GM18858 (cell line): ENCODE measurements at regions not wholly inside any gene's neighbourhood (a gene's known extent, or its start where the extent isn't known, plus 50 kb on each side); places are given as distances from the start of the nearest gene placed in this dataset.
"Not testable (repeated sequence)": the region's sequence is repeated elsewhere in the genome, so short reads cannot be mapped to it uniquely, and the experiment has no call there.

Experiments used
- ATAC-seq: cut with Tn5 transposase; IDR thresholded peaks from one replicate; pipeline ENCODE4 v1.9.1; 2021; ENCODE audit not compliant: unreplicated experiment

DNA sequence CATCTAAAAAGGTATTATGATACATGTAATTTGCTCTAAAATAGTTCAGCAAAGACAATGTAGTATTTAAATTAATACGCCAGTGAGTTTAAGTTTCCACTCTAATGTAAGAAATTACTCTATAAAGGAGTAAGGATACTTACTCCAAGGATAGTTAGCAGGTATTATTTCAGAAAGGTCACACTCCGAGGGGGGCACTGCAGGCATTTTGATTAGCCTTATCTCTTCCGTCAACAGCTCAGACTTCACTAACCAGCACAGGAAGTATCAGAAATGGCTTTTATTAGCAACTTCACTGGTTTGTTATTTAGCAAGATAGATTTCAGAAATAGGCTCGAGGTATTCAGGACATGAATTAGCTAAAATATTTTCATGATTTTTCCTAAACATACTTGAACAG is 127.0 kb downstream of the COX18 start:
- no peak for ATAC-seq

DNA sequence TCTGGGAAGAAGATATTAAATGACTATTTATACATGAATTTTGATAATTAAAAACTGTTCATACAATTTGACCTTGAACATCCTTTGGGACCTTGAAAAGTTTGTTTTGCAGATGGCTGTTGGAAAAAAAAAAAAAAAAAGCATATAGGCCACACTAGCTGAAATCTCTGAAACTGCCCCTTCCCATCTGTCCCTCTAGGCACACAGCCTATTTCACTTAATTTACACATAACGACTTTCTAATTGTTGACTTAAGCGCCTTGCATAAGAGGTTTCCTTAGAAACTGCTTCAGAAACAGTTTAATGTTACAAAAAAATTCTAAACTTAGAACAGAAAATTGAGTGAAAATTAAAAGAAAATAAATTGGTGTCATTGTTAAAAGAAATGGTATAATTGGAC is 131.0 kb downstream of the COX18 start:
- ATAC-seq = no peak

DNA sequence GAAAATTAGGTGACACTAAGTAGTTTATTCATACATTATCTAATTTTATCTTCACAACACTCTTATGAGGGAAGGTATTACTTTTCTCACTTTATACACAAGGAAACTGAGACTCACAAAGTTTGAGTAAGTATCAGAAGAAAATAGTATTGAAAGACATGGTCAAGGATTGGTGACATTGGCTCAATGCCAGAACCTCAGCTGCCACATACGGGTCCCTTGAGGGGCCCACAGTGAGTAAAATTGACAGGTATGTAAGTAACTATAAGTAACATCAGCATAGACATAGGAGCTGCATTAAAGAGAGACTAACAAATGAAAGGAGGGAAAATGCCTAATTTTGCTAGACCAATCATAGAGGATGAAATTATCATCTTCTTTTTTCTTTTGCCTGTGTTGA is 134.1 kb downstream of the COX18 start:
- no peak for ATAC-seq

DNA sequence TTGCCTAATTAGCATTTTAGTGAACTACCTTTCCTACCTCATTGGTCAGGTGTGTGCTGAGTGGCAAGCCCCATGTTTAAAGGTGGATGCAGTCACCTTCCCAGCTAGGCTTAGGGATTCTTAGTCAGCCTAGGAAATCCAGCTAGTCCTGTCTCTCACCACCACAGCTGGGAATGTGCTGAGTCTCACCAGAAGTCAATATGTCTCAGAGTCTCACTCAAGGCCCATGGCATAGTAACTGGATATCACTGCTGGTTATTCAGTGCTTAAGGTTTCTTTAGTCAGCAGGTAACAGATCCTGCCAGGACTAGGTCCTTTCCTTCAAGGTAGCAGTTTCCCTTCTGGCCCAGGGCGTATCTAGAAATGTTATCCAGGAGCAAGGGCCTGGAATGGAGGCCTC is 136.5 kb downstream of the COX18 start:
- no peak for ATAC-seq

DNA sequence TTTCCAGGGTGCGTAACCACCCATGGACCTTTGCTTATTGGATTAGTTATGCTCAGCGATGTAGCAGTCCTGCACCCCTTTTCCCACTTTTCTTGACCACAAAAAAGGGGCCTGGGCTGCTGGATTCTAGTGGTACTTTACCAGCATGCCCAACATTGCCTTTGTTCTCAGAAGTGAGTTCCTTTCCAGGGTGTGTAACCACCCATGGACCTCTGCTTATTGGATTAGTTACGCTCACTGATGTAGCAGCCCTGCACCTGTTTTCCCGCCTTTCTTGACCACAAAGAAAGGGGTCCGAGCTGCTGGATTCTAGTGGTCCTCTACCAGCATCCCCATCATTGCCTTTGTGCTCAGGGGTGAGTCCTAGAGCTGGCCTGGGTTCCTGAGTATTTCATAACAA is 138.2 kb downstream of the COX18 start:
- no peak for ATAC-seq

DNA sequence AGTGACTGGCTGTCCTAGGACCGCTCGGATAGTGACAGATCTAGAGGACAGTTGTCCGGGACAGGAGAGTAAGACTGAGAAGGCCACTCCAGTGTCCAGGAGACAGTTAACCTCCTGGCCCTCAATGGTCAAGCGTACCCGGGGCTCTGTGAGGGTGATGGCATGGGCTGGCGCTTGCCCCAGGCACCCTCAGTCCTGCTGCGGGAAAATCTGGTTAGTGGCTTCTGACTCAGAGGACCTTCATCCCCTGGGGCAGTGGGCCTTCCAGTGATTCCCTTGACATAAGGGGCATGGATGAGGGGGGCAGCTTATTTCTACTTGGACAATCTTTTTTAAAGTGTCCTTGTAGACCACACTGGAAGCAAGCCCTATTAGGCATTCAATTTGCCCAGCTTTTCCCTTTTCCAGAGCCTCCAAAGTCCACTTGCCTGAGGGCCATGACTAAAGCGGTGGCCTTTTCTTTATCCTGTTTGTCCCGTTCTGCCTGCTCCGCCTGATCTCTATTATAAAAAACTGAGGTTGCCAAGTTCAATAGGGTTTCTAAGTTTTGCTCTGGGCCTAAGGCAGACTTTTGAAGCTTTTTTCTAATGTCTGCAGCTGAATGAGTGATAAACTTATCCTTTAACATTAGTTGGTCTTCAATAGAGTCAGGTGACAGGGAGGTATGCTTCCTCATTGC is 139.8 kb downstream of the COX18 start:
- ATAC-seq = not testable (repeated sequence)

DNA sequence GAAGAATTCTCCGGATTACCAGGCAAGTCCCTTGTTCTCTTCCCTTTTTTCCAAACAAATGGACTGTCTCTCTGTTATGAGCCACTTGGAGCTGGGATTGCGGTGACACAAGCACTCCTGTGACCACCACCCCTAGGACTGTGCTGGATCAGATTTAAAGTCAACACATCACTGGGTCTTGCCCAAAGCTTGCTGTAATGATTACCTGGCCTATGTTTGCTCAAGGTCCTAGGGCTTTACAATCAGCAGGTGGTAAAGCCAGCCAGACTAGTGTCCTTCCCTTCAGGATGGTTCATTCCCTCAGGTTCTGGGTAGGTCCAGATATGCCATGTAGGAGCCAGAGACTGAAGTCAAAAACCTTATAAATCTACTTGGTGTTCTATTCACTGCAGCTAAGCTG is 144.7 kb downstream of the COX18 start:
- no peak for ATAC-seq

DNA sequence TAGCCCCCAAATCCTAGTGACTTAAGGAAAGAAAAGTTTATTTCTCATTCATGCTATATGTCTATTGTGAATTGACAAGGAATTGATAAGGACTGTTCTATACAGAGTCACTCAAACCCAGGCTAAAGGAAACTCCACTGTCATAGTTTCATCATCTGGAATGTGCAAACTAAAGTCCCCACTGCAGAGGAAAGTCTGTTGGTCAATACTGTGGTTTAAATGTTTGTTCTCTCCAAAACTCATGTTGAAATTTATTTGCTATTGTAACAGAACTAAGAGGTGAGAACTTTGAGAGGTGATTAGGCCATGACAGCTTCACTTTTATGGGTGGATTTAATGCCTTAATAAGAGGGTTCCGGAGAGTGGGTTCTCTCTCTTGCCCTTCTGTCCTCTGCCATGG is 149.6 kb downstream of the COX18 start:
- ATAC-seq = no peak

DNA sequence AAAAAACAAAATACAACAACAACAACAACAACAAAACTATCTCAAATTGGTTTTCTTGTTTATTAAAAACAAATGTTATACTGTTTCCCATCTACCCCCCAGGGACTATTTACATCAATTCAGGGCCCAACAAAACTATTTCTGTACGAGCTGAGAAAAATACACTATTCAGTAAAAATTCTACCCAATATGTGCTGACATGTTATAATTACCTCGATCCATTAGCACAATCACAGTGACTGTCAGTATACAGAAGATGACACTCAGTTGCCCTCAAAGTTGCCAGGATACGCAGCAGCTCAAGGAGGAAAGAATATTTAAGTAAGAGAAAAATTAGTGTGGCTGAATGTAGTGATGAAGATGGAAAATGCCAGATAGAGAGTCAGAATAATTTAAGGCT is 150.1 kb downstream of the COX18 start:
- ATAC-seq = no peak

DNA sequence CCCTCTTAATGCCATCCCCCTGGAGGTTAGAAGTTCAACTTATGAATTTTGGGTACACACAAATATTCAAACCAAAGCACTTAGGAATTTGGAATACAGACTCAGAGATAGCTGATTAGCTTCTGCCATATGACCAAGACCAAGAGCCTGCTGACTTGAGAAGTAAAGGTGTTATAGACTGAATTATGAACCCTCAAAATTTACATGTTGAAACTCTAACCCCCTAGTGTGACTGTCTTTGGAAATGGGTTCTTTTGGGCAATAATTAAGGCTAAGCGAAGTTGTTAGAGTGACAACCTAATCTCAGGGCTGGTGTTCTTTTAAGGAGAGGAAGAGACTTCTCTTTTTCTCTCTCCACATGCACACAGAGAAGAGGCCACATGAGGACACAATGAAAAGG is 151.2 kb downstream of the COX18 start:
- no peak for ATAC-seq

DNA sequence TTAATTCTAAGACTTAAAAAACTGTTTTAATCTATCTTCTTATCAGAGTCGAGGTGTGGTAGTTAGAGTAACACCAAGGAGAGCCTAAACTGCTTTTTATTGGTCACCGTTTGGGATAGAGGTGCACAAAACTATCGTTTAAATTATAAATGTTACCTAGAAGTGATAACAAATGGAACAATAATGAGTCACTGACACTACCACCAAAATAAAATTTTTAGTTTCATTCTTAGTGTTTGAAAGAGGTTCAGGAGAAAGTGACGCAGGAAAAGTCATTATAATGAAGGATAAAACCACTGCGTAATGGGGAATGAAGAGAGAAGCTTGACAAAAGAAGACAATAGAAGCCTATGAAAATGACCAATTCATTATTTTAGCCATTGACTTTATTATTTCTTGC is 158.2 kb downstream of the COX18 start:
- ATAC-seq = no peak

DNA sequence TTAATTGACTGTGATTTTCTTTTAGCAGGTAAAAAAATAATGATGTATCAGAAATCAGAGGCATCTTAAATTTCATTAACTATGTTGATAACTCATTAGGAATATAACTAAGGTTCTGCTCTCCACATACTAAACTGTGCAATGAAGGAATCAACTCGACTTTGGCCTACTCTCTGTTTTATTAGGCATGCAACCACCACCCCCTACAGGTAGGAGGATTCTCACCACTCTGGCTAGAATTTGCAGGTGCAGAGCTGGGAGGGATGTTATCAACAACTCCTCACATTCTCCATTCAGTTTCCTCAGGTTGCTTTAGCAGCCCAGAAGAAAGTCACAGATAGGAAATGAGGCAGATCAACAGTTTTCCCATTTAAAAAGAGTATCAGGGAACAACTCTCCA is 160.1 kb downstream of the COX18 start:
- ATAC-seq = no peak

DNA sequence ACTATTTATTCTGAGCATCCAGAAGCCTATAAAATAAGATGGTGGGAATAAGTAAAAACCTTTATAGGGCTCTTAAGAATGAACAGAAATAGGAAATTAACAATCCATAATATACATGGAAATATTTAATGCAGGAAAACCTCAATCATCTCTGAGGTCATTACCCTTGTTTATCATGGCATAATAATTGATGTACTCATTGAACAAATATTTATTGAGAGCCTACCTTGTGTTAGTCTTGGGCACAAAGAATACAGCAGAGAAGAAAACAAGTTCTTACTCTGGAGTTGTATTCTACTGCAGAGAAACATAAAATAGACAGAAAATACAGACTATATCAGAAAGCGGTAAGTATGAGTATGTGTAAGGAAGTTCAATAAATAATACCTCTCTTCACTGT is 167.2 kb downstream of the COX18 start:
- no peak for ATAC-seq

DNA sequence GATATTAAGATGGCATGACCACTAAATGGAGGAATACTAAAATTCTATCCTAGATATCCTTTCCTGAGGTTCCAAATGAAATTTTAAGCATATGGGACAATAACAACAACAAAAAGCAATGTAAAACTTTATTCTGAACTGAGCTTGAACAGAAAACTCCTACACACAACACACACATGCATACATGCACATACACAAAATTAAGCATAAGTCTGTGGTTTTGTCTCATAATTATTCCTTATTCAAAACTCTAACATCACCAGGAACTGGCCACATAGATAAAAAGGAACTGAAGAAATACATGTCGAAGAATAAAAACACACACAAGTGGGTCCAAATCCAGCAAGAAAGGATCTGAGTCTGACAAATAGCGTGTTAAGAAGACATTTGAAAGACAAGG is 168.0 kb downstream of the COX18 start:
- ATAC-seq = no peak

DNA sequence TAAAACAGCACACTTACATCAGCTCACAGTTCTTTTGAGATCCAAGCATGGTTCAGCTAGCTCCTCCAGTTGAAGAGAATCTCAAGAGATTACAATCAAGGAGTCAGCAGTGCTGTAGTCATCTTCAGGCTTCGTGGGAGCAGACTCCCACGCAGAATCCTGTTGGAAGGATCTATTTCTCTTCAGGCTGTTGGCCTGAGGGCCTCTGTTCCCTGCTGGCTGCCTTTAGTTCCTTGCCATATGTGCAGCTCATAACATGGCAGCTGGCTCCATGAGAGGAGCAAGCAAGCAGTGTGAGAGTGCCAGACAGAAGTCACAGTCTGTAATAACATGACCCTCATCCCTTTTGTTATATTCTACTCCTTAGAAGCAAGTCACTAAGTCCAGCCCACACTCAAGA is 168.6 kb downstream of the COX18 start:
- no peak for ATAC-seq

DNA sequence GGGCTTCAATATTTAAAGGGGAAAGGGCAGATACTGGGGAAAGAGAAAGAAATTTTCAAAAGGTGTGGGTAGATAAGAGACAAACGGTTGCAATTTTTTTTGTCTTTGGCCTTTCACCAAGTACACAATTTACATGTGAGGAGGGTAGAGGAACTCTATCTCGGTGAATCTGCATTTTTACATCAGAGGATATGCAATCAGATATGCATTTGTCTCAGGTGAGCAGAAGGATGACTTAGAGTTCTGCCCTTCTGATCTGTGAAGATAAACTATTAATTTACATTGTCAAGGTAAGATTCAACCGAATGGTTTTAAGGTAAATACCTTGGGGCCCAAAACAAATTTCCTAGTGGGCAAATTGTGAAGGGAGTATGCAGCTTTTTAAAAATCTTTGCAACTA is 169.9 kb downstream of the COX18 start:
- ATAC-seq = no peak

DNA sequence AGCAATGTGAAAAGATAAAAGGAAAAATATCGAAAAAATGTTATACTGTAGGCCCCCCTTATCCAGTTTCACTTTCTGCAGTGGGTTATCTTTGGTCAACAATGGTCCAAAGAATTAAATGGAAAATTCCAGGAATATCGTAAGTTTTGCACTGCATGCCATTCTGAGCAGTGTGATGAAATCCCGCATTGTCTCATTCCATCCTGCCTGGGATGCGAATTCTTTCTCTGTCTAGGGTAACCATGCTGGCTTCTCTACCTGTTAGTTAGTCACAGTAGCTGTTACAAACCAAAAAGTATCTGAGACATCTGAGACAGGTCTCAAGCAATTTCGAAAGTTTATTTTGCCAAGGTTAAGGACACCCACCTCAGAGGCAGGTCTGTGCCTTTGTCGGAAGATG is 170.3 kb downstream of the COX18 start:
- ATAC-seq = no peak

DNA sequence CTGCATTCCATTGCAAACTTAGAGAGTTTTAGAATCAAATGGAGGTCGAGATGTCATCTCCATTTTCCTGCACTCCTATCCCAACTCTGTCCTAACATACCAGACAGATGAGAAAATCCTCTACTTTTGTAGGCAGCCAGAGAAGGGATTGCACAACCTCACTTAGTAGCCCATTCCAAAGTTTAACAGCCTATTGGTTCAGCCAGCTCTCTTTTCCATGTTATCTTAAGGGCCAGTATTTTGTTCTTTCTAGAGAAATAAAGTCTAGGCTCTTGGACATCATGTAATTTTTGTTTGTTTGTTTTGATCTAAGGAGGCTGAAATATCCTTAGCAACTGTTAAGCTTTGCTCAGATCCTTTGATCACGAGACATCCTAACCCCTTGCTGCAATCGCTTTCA is 173.0 kb downstream of the COX18 start:
- ATAC-seq = no peak

DNA sequence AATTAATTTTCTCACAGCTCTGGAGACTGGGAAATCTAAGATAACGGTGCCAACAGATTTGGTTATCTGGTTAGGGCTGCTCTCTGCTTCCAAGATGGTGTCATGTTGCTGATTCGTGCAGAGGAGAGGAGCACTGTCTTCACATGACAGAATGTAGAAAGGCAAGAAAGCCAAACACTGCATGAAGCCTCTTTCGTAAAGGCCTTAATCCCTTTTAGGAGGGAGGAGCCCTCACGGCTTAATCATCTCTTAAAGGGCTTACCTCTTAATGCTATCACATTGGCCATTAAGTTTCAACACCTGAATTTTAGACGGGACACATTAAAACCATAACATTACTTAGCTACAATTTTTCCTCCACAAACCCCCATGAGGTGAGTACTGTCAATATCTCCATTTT is 174.1 kb downstream of the COX18 start:
- no peak for ATAC-seq

DNA sequence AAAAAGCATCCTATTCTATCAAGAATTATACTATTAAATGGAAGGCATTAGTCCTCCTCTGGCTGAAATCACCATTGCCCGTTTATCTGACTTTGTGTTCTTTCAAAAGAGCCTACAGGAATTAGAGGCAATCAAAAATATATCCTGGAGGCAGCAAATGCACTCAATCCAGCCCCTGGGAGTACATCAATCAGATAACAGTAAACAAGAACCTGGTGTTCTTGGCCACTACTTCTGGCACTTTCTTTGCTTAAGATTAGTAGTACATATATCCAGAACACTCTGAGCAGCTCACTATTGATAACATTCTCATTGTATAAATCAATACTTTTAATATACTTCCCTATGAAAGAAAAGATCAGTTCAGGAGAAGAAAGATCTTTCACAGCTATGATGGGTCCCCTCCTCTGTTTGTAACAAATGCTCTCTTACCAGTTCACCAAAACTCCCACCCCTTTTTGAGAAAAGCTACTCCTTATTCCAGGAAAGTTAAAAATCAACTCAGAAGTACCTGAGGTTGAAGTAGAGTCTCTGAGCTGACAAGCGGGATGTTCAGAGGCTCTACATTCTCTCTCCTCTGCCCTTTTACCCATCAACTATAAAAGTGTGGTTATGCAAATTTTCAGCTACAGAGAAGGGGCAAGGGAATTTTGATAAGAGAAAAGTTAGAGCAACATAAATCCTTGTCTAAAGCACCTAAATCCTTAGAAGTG is 176.0 kb downstream of the COX18 start:
- no peak for ATAC-seq

DNA sequence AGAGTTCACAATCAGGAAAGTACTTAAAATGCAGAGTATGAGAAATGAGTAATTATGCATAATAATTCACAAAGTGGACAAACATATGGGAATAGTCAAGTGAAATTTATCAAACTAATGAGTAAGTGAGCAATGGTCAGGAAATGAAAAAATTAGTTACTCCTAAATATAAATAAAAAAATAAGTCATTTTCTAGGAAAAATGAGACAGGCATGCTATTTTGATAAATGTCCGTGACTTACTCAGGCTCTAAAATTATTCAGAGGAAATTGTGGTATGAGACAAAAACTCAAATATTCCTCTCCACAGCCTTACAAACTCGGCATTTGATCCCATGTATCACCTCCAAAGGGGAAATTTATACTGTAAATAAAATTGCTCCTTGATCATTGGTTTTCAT is 181.2 kb downstream of the COX18 start:
- no peak for ATAC-seq

DNA sequence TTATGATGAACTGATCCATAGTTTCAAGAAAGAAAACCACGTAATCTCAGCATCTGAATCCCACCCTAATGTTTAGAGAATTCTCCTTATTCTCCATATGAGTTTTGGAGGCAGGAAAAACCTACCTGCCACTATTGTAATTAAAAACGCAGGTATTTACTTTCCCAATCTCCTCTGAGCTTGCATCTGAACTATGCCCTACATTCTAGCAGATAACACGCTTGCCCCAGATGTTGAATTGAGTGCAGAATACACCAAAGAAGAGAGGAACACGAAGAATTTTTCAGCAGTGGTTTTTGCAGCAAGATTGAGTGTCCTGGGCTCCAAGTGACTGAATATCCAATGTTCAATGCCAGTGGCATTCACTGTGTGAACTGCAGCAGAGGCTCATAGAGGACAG is 182.4 kb downstream of the COX18 start:
- no peak for ATAC-seq

DNA sequence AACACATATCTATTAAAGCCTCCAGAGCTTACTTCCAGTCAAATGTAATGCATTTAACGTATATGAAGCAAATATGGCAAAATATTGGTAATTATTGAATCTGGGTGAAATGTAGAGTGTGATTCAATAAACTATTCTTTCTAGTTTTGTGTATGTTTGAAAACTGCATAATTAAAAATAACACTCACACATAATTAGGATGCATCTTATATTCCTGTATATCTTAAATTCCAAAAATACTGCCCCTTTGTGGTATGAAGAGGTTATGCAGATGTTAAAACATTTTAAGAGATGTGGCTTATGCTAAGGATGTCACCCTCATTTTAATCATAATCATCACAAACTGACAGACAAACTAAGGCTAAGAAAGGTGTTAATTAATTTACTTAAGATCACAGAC is 182.9 kb downstream of the COX18 start:
- no peak for ATAC-seq
